ENCODE measurements at regions not wholly inside any gene's neighbourhood (a gene's known extent, or its start where the extent isn't known, plus 50 kb on each side); places are given as distances from the start of the nearest gene placed in this dataset.

- no peak overlapping the region for H3K27ac ChIP-seq
- in situ Hi-C loops (cut with MboI; ENCODE audit: low sequenced_read_pairs in 4 of 4) (no loop called here), intact Hi-C loops (cut with DNase I; ENCODE audit: low total_unique reads) (no loop called here)
- H3K27me3 ChIP-seq: no peaks in the 10 kb centered on the region
- no peaks in the 10 kb centered on the region for H3K9me3 ChIP-seq
- no peak for ATAC-seq
- TF ChIP-seq POLR2A (IDR thresholded peaks at IDR 0.05): no peak
- TF ChIP-seq CTCF (IDR thresholded peaks at IDR 0.05 in 4 of 5, conservative IDR thresholded peaks at IDR 0.05 in 1 of 5): no peak
- no peaks in the 10 kb centered on the region for H3K4me1 ChIP-seq
- no peaks in the 10 kb centered on the region for H3K36me3 ChIP-seq
- no peak overlapping the region for H3K4me3 ChIP-seq
- no peak for DNase-seq
Observed at GRCh38 chr3:166123088-166123487, 285.9 kb upstream of the BCHE start.

- no peak overlapping the region for H3K4me3 ChIP-seq
- no peaks in the 10 kb centered on the region for H3K9me3 ChIP-seq
- H3K27ac ChIP-seq: no peak overlapping the region
- TF ChIP-seq POLR2A (IDR thresholded peaks at IDR 0.05) (no peak), CTCF (IDR thresholded peaks at IDR 0.05 in 4 of 5, conservative IDR thresholded peaks at IDR 0.05 in 1 of 5) (no peak)
- DNase-seq: no peak
- H3K4me1 ChIP-seq: no peaks in the 10 kb centered on the region
- intact Hi-C loops (cut with DNase I; ENCODE audit: low total_unique reads): no loop called here
- no peaks in the 10 kb centered on the region for H3K36me3 ChIP-seq
- ATAC-seq: no peak
- in situ Hi-C loops (cut with MboI; ENCODE audit: low sequenced_read_pairs in 4 of 4): no loop called here
- no peaks in the 10 kb centered on the region for H3K27me3 ChIP-seq
Observed at GRCh38 chr3:166118049-166118448, 280.8 kb upstream of the BCHE start.

GRCh38 chr3:166114448-166114847 is 277.2 kb upstream of the BCHE start:
- H3K9me3 ChIP-seq: no peaks in the 10 kb centered on the region
- in situ Hi-C loops (cut with MboI; ENCODE audit: low sequenced_read_pairs in 4 of 4) (no loop called here), intact Hi-C loops (cut with DNase I; ENCODE audit: low total_unique reads) (no loop called here)
- no peaks in the 10 kb centered on the region for H3K4me1 ChIP-seq
- H3K27ac ChIP-seq: no peak overlapping the region
- no peaks in the 10 kb centered on the region for H3K27me3 ChIP-seq
- TF ChIP-seq CTCF (IDR thresholded peaks at IDR 0.05 in 4 of 5, conservative IDR thresholded peaks at IDR 0.05 in 1 of 5) (no peak), POLR2A (IDR thresholded peaks at IDR 0.05) (no peak)
- ATAC-seq: no peak
- H3K36me3 ChIP-seq: no peaks in the 10 kb centered on the region
- no peak for DNase-seq
- no peak overlapping the region for H3K4me3 ChIP-seq

- Histone ChIP-seq H3K4me1 (no peaks in the 10 kb centered on the region), H3K27me3 (no peaks in the 10 kb centered on the region), H3K27ac (no peak overlapping the region), H3K4me3 (no peak overlapping the region), H3K9me3 (no peaks in the 10 kb centered on the region), H3K36me3 (no peaks in the 10 kb centered on the region)
- ATAC-seq: no peak
- no peak for DNase-seq
- intact Hi-C loops (cut with DNase I; ENCODE audit: low total_unique reads) (no loop called here), in situ Hi-C loops (cut with MboI; ENCODE audit: low sequenced_read_pairs in 4 of 4) (no loop called here)
- no peak for TF ChIP-seq CTCF (IDR thresholded peaks at IDR 0.05 in 4 of 5, conservative IDR thresholded peaks at IDR 0.05 in 1 of 5)
- no peak for TF ChIP-seq POLR2A (IDR thresholded peaks at IDR 0.05)
Observed at GRCh38 chr3:166111562-166111961, 274.3 kb upstream of the BCHE start.

- no peak for ATAC-seq
- Histone ChIP-seq H3K9me3 (no peaks in the 10 kb centered on the region), H3K27ac (no peak overlapping the region), H3K36me3 (no peaks in the 10 kb centered on the region), H3K4me3 (no peak overlapping the region), H3K4me1 (no peaks in the 10 kb centered on the region), H3K27me3 (no peaks in the 10 kb centered on the region)
- no peak for DNase-seq
- TF ChIP-seq POLR2A (IDR thresholded peaks at IDR 0.05) (no peak), CTCF (IDR thresholded peaks at IDR 0.05 in 4 of 5, conservative IDR thresholded peaks at IDR 0.05 in 1 of 5) (no peak)
- intact Hi-C loops (cut with DNase I; ENCODE audit: low total_unique reads) (no loop called here), in situ Hi-C loops (cut with MboI; ENCODE audit: low sequenced_read_pairs in 4 of 4) (no loop called here)
Observed at GRCh38 chr3:166110102-166110501, 272.9 kb upstream of the BCHE start.

Data from gastrocnemius medialis (tissue), 4 donors.